Dedifferentiated amniotic fluid mesenchymal stem cell (primary cell): ENCODE measurements at regions not wholly inside any gene's neighbourhood (a gene's known extent, or its start where the extent isn't known, plus 50 kb on each side); places are given as distances from the start of the nearest gene placed in this dataset.
"Not testable (repeated sequence)": the region's sequence is repeated elsewhere in the genome, so short reads cannot be mapped to it uniquely, and the experiment has no call there.

ENCODE experiments used
- DNase-seq: peaks from one replicate; pipeline ENCODE4 v3.0.0-alpha.2; 2016; ENCODE audit errors: extremely low spot score

- peak; percentile 35 for DNase-seq
These were observed 1302.3 kb upstream of the CHAC2 start for GRCh38 chr2:52465287-52465686.

- no peak for DNase-seq
These were observed 1304.1 kb upstream of the CHAC2 start for GRCh38 chr2:52463457-52463856.

- no peak for DNase-seq
These were observed 1310.8 kb upstream of the CHAC2 start for GRCh38 chr2:52456561-52457377.

- no peak for DNase-seq
These were observed 1312.6 kb upstream of the CHAC2 start for GRCh38 chr2:52454962-52455361.

GRCh38 chr2:52452201-52452600, 1315.4 kb upstream of the CHAC2 start:
- DNase-seq = no peak

- DNase-seq = no peak
These were observed 1321.9 kb upstream of the CHAC2 start for GRCh38 chr2:52445686-52446085.

GRCh38 chr2:52431352-52431760, 1336.2 kb upstream of the CHAC2 start:
- no peak for DNase-seq

GRCh38 chr2:52429740-52430139, 1337.9 kb upstream of the CHAC2 start:
- DNase-seq = peak; percentile 62

GRCh38 chr2:52429171-52429570, 1338.4 kb upstream of the CHAC2 start:
- DNase-seq = no peak

- DNase-seq = no peak
These were observed 1339.4 kb upstream of the CHAC2 start for GRCh38 chr2:52428224-52428623.

GRCh38 chr2:52423655-52424054, 1343.9 kb upstream of the CHAC2 start:
- no peak for DNase-seq

- DNase-seq = peak; percentile 58
These were observed 1344.5 kb upstream of the CHAC2 start for GRCh38 chr2:52423111-52423510.

- DNase-seq = no peak
These were observed 1351.3 kb upstream of the CHAC2 start for GRCh38 chr2:52416340-52416739.

- DNase-seq = no peak
These were observed 1352.9 kb upstream of the CHAC2 start for GRCh38 chr2:52414561-52415295.

GRCh38 chr2:52409308-52410118, 1358.1 kb upstream of the CHAC2 start:
- DNase-seq = not testable (repeated sequence)

GRCh38 chr2:52405980-52406379, 1361.6 kb upstream of the CHAC2 start:
- DNase-seq = no peak

- DNase-seq = peak; percentile 46
These were observed 1362.7 kb upstream of the CHAC2 start for GRCh38 chr2:52404866-52405265.

- DNase-seq = no peak
These were observed 1363.6 kb upstream of the CHAC2 start for GRCh38 chr2:52404046-52404445.

- DNase-seq = no peak
These were observed 1365.5 kb upstream of the CHAC2 start for GRCh38 chr2:52402128-52402527.

- no peak for DNase-seq
These were observed 1364.9 kb upstream of the NRXN1 start for GRCh38 chr2:52396836-52397235.

GRCh38 chr2:52395912-52396311, 1364.0 kb upstream of the NRXN1 start:
- DNase-seq = peak; percentile 57

- peak; percentile 34 for DNase-seq
These were observed 1359.7 kb upstream of the NRXN1 start for GRCh38 chr2:52391621-52392020.
